H1 (cell line): ENCODE measurements at regions not wholly inside any gene's neighbourhood (a gene's known extent, or its start where the extent isn't known, plus 50 kb on each side); places are given as distances from the start of the nearest gene placed in this dataset.

Experiments used
- CTCF ChIA-PET: fragments of 300-600 bp; sonication (Branson Sonifier 250); formaldehyde crosslinking; loops from one replicate; lab custom pipeline; 2021; ENCODE audit not compliant: partially characterized antibody; lab: Charles Lee
- POLR2A ChIA-PET: fragments of 300-600 bp; sonication (Branson Sonifier 250); formaldehyde crosslinking; loops from one replicate; lab custom pipeline; 2021; ENCODE audit warnings: inconsistent platforms; ENCODE audit not compliant: partially characterized antibody; lab: Charles Lee
- DNase-seq, 2 experiments: peaks; one replicate each; pipeline versions ENCODE4 v3.0.0 to v3.0.0-alpha.2; 2010 to 2022; ENCODE audit warnings: low spot score in 2 of 2, low read depth in 1 of 2, mixed read lengths in 1 of 2
- FAIRE-seq: peaks from 2 replicates; lab custom pipeline; 2011; peaks lifted over from hg19 to GRCh38; lab: Jason Lieb, UNC
- H2AFZ ChIP-seq: 2 replicates; pipeline ENCODE4 v1.8.1; 2012; ENCODE audit warnings: low read length, inconsistent platforms
- H2AK5ac ChIP-seq: 2 replicates; pipeline ENCODE4 v1.6.1; 2013; ENCODE audit warnings: low read depth, low read length
- H2BK120ac ChIP-seq: replicated peaks from 2 replicates; pipeline ENCODE3; 2013; ENCODE audit warnings: low read depth, low read length, inconsistent platforms
- H2BK12ac ChIP-seq: 2 replicates; pipeline ENCODE4 v1.6.1; 2013; ENCODE audit warnings: low read depth, low read length
- H2BK15ac ChIP-seq: 2 replicates; pipeline ENCODE4 v1.6.1; 2013; ENCODE audit warnings: low read length
- H2BK20ac ChIP-seq: 2 replicates; pipeline ENCODE4 v1.6.1; 2013; ENCODE audit warnings: low read length
- H2BK5ac ChIP-seq: 2 replicates; pipeline ENCODE4 v1.6.1; 2013; ENCODE audit warnings: low read depth, low read length
- H3K14ac ChIP-seq: 2 replicates; pipeline ENCODE4 v1.6.1; 2013; ENCODE audit warnings: inconsistent platforms; ENCODE audit not compliant: insufficient read length
- H3K18ac ChIP-seq: 2 replicates; pipeline ENCODE4 v1.6.1; 2013; ENCODE audit warnings: low read length; ENCODE audit errors: extremely low read depth
- H3K23ac ChIP-seq: 2 replicates; pipeline ENCODE4 v1.6.1; 2013; ENCODE audit warnings: inconsistent platforms; ENCODE audit not compliant: insufficient read length
- H3K23me2 ChIP-seq: 2 replicates; pipeline ENCODE4 v1.6.1; 2013; ENCODE audit warnings: low read depth, low read length
- H3K27ac ChIP-seq: 2 replicates; pipeline ENCODE4 v1.6.1; 2011; ENCODE audit warnings: low read depth, low read length, inconsistent platforms
- H3K27me3 ChIP-seq, 4 experiments: replicated peaks in 1 of 4; 1 replicate in 1 of 4; 2 replicates in 3 of 4; pipeline versions ENCODE4 v1.6.1 to v1.8.1; 2011 to 2013; ENCODE audit warnings: low read length in 3 of 4, mild to moderate bottlenecking in 3 of 4, inconsistent platforms in 2 of 4, mixed read lengths in 2 of 4, moderate library complexity in 1 of 4; ENCODE audit not compliant: control insufficient read depth in 3 of 4, insufficient read depth in 3 of 4; ENCODE audit errors: extremely low read depth in 1 of 4
- H3K36me3 ChIP-seq, 4 experiments: 2 replicates each; pipeline versions ENCODE4 v1.6.1 to v1.8.1; 2011 to 2013; ENCODE audit warnings: mild to moderate bottlenecking in 4 of 4, low read length in 3 of 4, moderate library complexity in 2 of 4, control low read depth in 1 of 4, inconsistent platforms in 1 of 4; ENCODE audit not compliant: insufficient read depth in 4 of 4, control insufficient read depth in 2 of 4
- H3K4ac ChIP-seq: replicated peaks from 2 replicates; pipeline ENCODE3; 2013; ENCODE audit warnings: low read length, low read depth, mixed read lengths, inconsistent platforms; ENCODE audit not compliant: insufficient read length
- H3K4me1 ChIP-seq, 4 experiments: replicated peaks in 1 of 4; 1 replicate in 1 of 4; 2 replicates in 3 of 4; pipeline versions ENCODE4 v1.6.1 to v1.8.1; 2011 to 2013; ENCODE audit warnings: low read length in 3 of 4, inconsistent platforms in 2 of 4, mixed read lengths in 1 of 4; ENCODE audit not compliant: insufficient read depth in 4 of 4, control insufficient read depth in 3 of 4
- H3K4me2 ChIP-seq, 2 experiments: 2 replicates each; pipeline versions ENCODE4 v1.6.1 to v1.8.1; 2011 to 2013; ENCODE audit warnings: low read depth in 2 of 2, low read length in 2 of 2, control low read depth in 1 of 2, inconsistent platforms in 1 of 2, mild to moderate bottlenecking in 1 of 2; ENCODE audit not compliant: insufficient read depth in 1 of 2
- H3K4me3 ChIP-seq, 4 experiments: fragments of 200-600, 300-600 bp in 1 of 4; sonication (generic), shearing (Covaris generic), sonication (Bioruptor Twin) in 1 of 4; 2 replicates each; pipeline versions ENCODE4 v1.5.1 to v1.8.1; 2011 to 2016; ENCODE audit warnings: low read length in 4 of 4, low read depth in 3 of 4, control low read depth in 2 of 4, inconsistent platforms in 2 of 4, mild to moderate bottlenecking in 2 of 4, mixed read lengths in 1 of 4, moderate library complexity in 1 of 4; ENCODE audit not compliant: insufficient read depth in 2 of 4; ENCODE audit errors: extremely low read depth in 1 of 4
- H3K56ac ChIP-seq: replicated peaks from 2 replicates; pipeline ENCODE3; 2013; ENCODE audit warnings: low read depth, mild to moderate bottlenecking, mixed read lengths, low read length, inconsistent platforms; ENCODE audit not compliant: insufficient read length
- H3K79me1 ChIP-seq: 2 replicates; pipeline ENCODE4 v1.6.1; 2013; ENCODE audit warnings: low read depth, low read length, control low read depth
- H3K79me2 ChIP-seq, 2 experiments: 2 replicates each; pipeline versions ENCODE4 v1.6.1 to v1.8.1; 2012 to 2013; ENCODE audit warnings: low read length in 2 of 2, mild to moderate bottlenecking in 2 of 2, inconsistent platforms in 1 of 2; ENCODE audit not compliant: insufficient read depth in 2 of 2, control insufficient read depth in 1 of 2
- H3K9ac ChIP-seq, 4 experiments: replicated peaks in 1 of 4; 1 replicate in 1 of 4; 2 replicates in 3 of 4; pipeline versions ENCODE4 v1.6.1 to v1.8.1; 2011 to 2013; ENCODE audit warnings: low read depth in 3 of 4, low read length in 3 of 4, control low read depth in 2 of 4, mild to moderate bottlenecking in 2 of 4, moderate library complexity in 2 of 4, inconsistent platforms in 1 of 4; ENCODE audit errors: extremely low read depth in 1 of 4
- H3K9me3 ChIP-seq, 2 experiments: 2 replicates each; pipeline versions ENCODE4 v1.6.1 to v1.8.1; 2012 to 2013; ENCODE audit warnings: mild to moderate bottlenecking in 2 of 2, moderate library complexity in 2 of 2, control low read depth in 1 of 2, inconsistent platforms in 1 of 2, low read depth in 1 of 2, low read length in 1 of 2, mixed read lengths in 1 of 2; ENCODE audit not compliant: insufficient read depth in 2 of 2
- H4K20me1 ChIP-seq, 2 experiments: replicated peaks in 1 of 2; 2 replicates each; pipeline versions ENCODE3 to v1.8.1; 2011 to 2013; ENCODE audit warnings: inconsistent platforms in 2 of 2, low read length in 2 of 2, mild to moderate bottlenecking in 1 of 2; ENCODE audit not compliant: insufficient read depth in 2 of 2, control insufficient read depth in 1 of 2
- H4K5ac ChIP-seq: 2 replicates; pipeline ENCODE4 v1.6.1; 2013; ENCODE audit warnings: low read length, low read depth, mixed read lengths, inconsistent platforms; ENCODE audit not compliant: insufficient read length
- H4K8ac ChIP-seq: 2 replicates; pipeline ENCODE4 v1.8.0; 2013; ENCODE audit warnings: mild to moderate bottlenecking, moderate library complexity, low read length, inconsistent platforms; ENCODE audit not compliant: insufficient read depth; ENCODE audit errors: extremely low read depth
- H4K91ac ChIP-seq: replicated peaks from 2 replicates; pipeline ENCODE3; 2013; ENCODE audit warnings: low read length, mixed read lengths, inconsistent platforms; ENCODE audit not compliant: insufficient read length
- CHD2 ChIP-seq: IDR thresholded peaks from 2 replicates; pipeline ENCODE4 v1.6.1; 2012; ENCODE audit warnings: low read length, improper control_type of control experiment
- GTF2F1 ChIP-seq: IDR thresholded peaks from 2 replicates; pipeline ENCODE4 v1.6.1; 2012; ENCODE audit warnings: low read depth, low read length, improper control_type of control experiment, borderline replicate concordance
- HDAC6 ChIP-seq: IDR thresholded peaks from one replicate; pipeline ENCODE4 v1.7.1; 2012; ENCODE audit warnings: low read depth, mild to moderate bottlenecking, inconsistent platforms, low read length, moderate library complexity
- RBBP5 ChIP-seq: IDR thresholded peaks from 2 replicates; pipeline ENCODE4 v1.7.1; 2012; ENCODE audit warnings: low read depth, mild to moderate bottlenecking, inconsistent platforms, low read length, moderate library complexity, borderline replicate concordance
- RNF2 ChIP-seq: fragments of 200-900, 300-1000 bp; sonication (generic); IDR thresholded peaks from 2 replicates; pipeline ENCODE4 v1.7.1; 2016; ENCODE audit warnings: borderline replicate concordance, low read depth, mild to moderate bottlenecking, antibody characterized with exemption, low read length; ENCODE audit not compliant: poor library complexity, severe bottlenecking; ENCODE audit errors: missing control alignments
- SUZ12 ChIP-seq: fragments of 200-600 bp; sonication (generic); IDR thresholded peaks from 2 replicates; pipeline ENCODE4 v1.6.1; 2012; ENCODE audit warnings: mild to moderate bottlenecking, inconsistent platforms, low read length, moderate library complexity, mixed read lengths
- TBP ChIP-seq: IDR thresholded peaks from 2 replicates; pipeline ENCODE4 v1.6.1; 2011; ENCODE audit warnings: low read depth, low read length, improper control_type of control experiment
- WGBS, 2 experiments: shearing (Covaris generic) in 1 of 2; methylation state at CpG; one replicate each; pipeline versions ENCODE4 v1.1.6 to v1.1.7; 2013 to 2015; ENCODE audit warnings: low lambda C conversion rate in 2 of 2, mixed read lengths in 2 of 2, inconsistent platforms in 1 of 2, low coverage in 1 of 2, missing lambda C conversion rate in 1 of 2; ENCODE audit not compliant: insufficient replicate concordance in 2 of 2, insufficient coverage in 1 of 2, insufficient read length in 1 of 2; ENCODE audit errors: extremely low coverage in 1 of 2, missing lambda C conversion rate in 1 of 2; 5-methylcytosine and 5-hydroxymethylcytosine counted together
- TF ChIP-seq, protein P1 (sequence below): IDR thresholded peaks from 2 replicates; pipeline ENCODE4 v1.6.1; 2012; ENCODE audit warnings: low read length, inconsistent platforms

- H4K91ac ChIP-seq, result no peak overlapping the region
- no peak overlapping the region for H2BK120ac ChIP-seq
- no peak overlapping the region for H3K14ac ChIP-seq
- H3K79me1 ChIP-seq, result no peaks in the 10 kb centered on the region
- 95% methylated on average over 7 of the region's 7 CpGs; no CpG with 5 or more reads in 1 of the 2 experiments for WGBS, 2 experiments
- TF ChIP-seq, protein P1, sequence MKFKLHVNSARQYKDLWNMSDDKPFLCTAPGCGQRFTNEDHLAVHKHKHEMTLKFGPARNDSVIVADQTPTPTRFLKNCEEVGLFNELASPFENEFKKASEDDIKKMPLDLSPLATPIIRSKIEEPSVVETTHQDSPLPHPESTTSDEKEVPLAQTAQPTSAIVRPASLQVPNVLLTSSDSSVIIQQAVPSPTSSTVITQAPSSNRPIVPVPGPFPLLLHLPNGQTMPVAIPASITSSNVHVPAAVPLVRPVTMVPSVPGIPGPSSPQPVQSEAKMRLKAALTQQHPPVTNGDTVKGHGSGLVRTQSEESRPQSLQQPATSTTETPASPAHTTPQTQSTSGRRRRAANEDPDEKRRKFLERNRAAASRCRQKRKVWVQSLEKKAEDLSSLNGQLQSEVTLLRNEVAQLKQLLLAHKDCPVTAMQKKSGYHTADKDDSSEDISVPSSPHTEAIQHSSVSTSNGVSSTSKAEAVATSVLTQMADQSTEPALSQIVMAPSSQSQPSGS, result no peak
- TF ChIP-seq TBP (no peak), SUZ12 (no peak), RNF2 (no peak), GTF2F1 (no peak), RBBP5 (no peak), HDAC6 (no peak), CHD2 (no peak)
- no peaks in the 10 kb centered on the region for H3K79me2 ChIP-seq
- H3K4me3 ChIP-seq, result no peak overlapping the region
- H2AFZ ChIP-seq, result no peak overlapping the region
- CTCF ChIA-PET, result interaction anchor here (0.7 to 1.6 kb wide), 7 partner anchors 9 to 165 kb away, joined by 3 to 6 read pairs (median 4); no protein-coding TSS in a partner anchor
- H4K20me1 ChIP-seq, result no peaks in the 10 kb centered on the region
- H3K9ac ChIP-seq, result no peak overlapping the region
- no peak overlapping the region for H2BK20ac ChIP-seq
- no peak overlapping the region for H2BK12ac ChIP-seq
- no peak overlapping the region for H2BK15ac ChIP-seq
- no peaks in the 10 kb centered on the region for H3K9me3 ChIP-seq
- FAIRE-seq (no peak), DNase-seq (peak in 1 of 2 experiments; percentile 32)
- POLR2A ChIA-PET, result interaction anchor here (0.5 to 10.1 kb wide), 3 partner anchors 143 to 171 kb away, joined by 3 to 58 read pairs (median 4); no protein-coding TSS in a partner anchor
- no peak overlapping the region for H3K18ac ChIP-seq
- H2AK5ac ChIP-seq, result no peak overlapping the region
- H3K27ac ChIP-seq, result no peak overlapping the region
- H4K8ac ChIP-seq, result no peak overlapping the region
- no peak overlapping the region for H4K5ac ChIP-seq
- no peak overlapping the region for H3K56ac ChIP-seq
- H3K4me1 ChIP-seq, result peaks cover 3 to 10% (median 6%) of the 10 kb centered on the region in 4 experiments; a peak in 6 of 7 replicates
- no peak overlapping the region for H3K4ac ChIP-seq
- H3K4me2 ChIP-seq, result no peak overlapping the region
- H3K27me3 ChIP-seq, result no peaks in the 10 kb centered on the region
- no peaks in the 10 kb centered on the region for H3K23me2 ChIP-seq
- H3K23ac ChIP-seq, result no peak overlapping the region
- no peak overlapping the region for H2BK5ac ChIP-seq
- H3K36me3 ChIP-seq, result no peaks in the 10 kb centered on the region
Measured at GRCh38 chr12:4112290-4112689, 161.3 kb upstream of the CCND2 start.
